Endodermal cell (in vitro differentiated cells): ENCODE measurements at regions not wholly inside any gene's neighbourhood (a gene's known extent, or its start where the extent isn't known, plus 50 kb on each side); places are given as distances from the start of the nearest gene placed in this dataset.
"Not testable (repeated sequence)": the region's sequence is repeated elsewhere in the genome, so short reads cannot be mapped to it uniquely, and the experiment has no call there.

Experiments
- DNase-seq: peaks from one replicate; pipeline ENCODE4 v3.0.0-alpha.2; 2017
- H3K27ac ChIP-seq: 2 replicates; pipeline ENCODE4 v1.5.1; 2013; ENCODE audit warnings: mild to moderate bottlenecking, low read depth, low read length, moderate library complexity
- H3K27me3 ChIP-seq: 2 replicates; pipeline ENCODE4 v1.6.1; 2013; ENCODE audit warnings: mild to moderate bottlenecking, low read length, moderate library complexity; ENCODE audit not compliant: insufficient read depth, control insufficient read depth, poor library complexity, severe bottlenecking
- H3K36me3 ChIP-seq: 2 replicates; pipeline ENCODE4 v1.7.0; 2013; ENCODE audit warnings: mild to moderate bottlenecking, low read length, moderate library complexity; ENCODE audit not compliant: control insufficient read depth, insufficient read depth
- H3K4me1 ChIP-seq: one replicate; pipeline ENCODE4 v1.7.0; 2013; ENCODE audit warnings: low read length; ENCODE audit not compliant: control insufficient read depth, insufficient read depth
- H3K4me3 ChIP-seq: 2 replicates; pipeline ENCODE4 v1.5.1; 2013; ENCODE audit warnings: mild to moderate bottlenecking, low read length, moderate library complexity
- H3K9ac ChIP-seq: 2 replicates; pipeline ENCODE4 v1.6.1; 2013; ENCODE audit warnings: mild to moderate bottlenecking, low read length, moderate library complexity; ENCODE audit not compliant: poor library complexity, severe bottlenecking; ENCODE audit errors: extremely low read depth
- H3K9me3 ChIP-seq: 2 replicates; pipeline ENCODE4 v1.6.1; 2013; ENCODE audit warnings: mild to moderate bottlenecking, low read length, moderate library complexity; ENCODE audit not compliant: control insufficient read depth
- H3K27ac Mint-ChIP-seq: 2 replicates; pipeline ENCODE4 v1.8.0; 2020; ENCODE audit warnings: mixed read lengths
- H3K27me3 Mint-ChIP-seq: 2 replicates; pipeline ENCODE4 v1.8.0; 2021; ENCODE audit warnings: mild to moderate bottlenecking, mixed read lengths; ENCODE audit not compliant: insufficient read depth
- H3K36me3 Mint-ChIP-seq: 2 replicates; pipeline ENCODE4 v1.8.0; 2020; ENCODE audit warnings: low read depth, mixed read lengths
- H3K4me1 Mint-ChIP-seq: 2 replicates; pipeline ENCODE4 v1.8.0; 2020; ENCODE audit warnings: mixed read lengths
- H3K4me3 Mint-ChIP-seq: 2 replicates; pipeline ENCODE4 v1.8.0; 2020; ENCODE audit warnings: mild to moderate bottlenecking, moderate library complexity, mixed read lengths
- H3K9me3 Mint-ChIP-seq: 2 replicates; pipeline ENCODE4 v1.8.0; 2020; ENCODE audit warnings: mild to moderate bottlenecking, mixed read lengths
- WGBS, 2 experiments: methylation state at CpG; one replicate each; pipeline versions ENCODE4 v1.1.5 to v1.1.7; 2013; ENCODE audit warnings: missing lambda C conversion rate in 2 of 2, mixed read lengths in 1 of 2; ENCODE audit not compliant: insufficient coverage in 1 of 2, insufficient read length in 1 of 2; 5-methylcytosine and 5-hydroxymethylcytosine counted together
- TF ChIP-seq, protein P1 (sequence below): fragments of 200-600 bp; sonication (generic); conservative IDR thresholded peaks from 2 replicates; pipeline ENCODE4 v1.5.0; 2021; ENCODE audit warnings: antibody characterized with exemption, mild to moderate bottlenecking

DNA sequence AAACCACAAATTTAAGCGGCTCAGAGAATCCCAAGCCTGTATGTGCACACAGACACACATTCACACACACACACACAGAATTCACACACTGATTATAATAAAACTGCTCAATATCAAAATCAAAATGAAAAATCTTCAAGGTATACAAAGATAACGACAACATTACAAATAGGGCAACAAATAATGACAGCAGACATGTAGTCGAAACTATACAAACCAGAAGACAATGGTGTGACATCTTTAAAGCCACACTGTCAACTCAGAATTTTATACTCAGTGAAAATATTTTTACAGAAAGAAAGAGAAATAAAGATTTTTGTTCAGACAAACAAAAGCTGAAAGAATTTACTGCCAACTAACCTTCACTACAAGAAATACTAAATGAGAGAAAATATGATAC, 333.4 kb downstream of the INSIG2 start:
- no peak overlapping the region for H3K27ac Mint-ChIP-seq
- Histone ChIP-seq H3K36me3 (no peaks in the 10 kb centered on the region), H3K4me1 (peaks cover 9% of the 10 kb centered on the region), H3K27me3 (no peaks in the 10 kb centered on the region), H3K9me3 (peaks cover 26% of the 10 kb centered on the region), H3K4me3 (peak overlapping the region; percentile 37), H3K27ac (no peak overlapping the region), H3K9ac (no peak overlapping the region)
- H3K9me3 Mint-ChIP-seq, result peaks cover 26% of the 10 kb centered on the region
- H3K27me3 Mint-ChIP-seq, result peaks cover 5% of the 10 kb centered on the region
- H3K4me1 Mint-ChIP-seq, result peaks cover 20% of the 10 kb centered on the region
- 95 to 100% methylated on average over 1 to 3 of the region's 3 CpGs for WGBS, 2 experiments
- H3K36me3 Mint-ChIP-seq, result no peaks in the 10 kb centered on the region
- DNase-seq, result no peak
- TF ChIP-seq, protein P1, sequence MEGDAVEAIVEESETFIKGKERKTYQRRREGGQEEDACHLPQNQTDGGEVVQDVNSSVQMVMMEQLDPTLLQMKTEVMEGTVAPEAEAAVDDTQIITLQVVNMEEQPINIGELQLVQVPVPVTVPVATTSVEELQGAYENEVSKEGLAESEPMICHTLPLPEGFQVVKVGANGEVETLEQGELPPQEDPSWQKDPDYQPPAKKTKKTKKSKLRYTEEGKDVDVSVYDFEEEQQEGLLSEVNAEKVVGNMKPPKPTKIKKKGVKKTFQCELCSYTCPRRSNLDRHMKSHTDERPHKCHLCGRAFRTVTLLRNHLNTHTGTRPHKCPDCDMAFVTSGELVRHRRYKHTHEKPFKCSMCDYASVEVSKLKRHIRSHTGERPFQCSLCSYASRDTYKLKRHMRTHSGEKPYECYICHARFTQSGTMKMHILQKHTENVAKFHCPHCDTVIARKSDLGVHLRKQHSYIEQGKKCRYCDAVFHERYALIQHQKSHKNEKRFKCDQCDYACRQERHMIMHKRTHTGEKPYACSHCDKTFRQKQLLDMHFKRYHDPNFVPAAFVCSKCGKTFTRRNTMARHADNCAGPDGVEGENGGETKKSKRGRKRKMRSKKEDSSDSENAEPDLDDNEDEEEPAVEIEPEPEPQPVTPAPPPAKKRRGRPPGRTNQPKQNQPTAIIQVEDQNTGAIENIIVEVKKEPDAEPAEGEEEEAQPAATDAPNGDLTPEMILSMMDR, result no peak
- H3K4me3 Mint-ChIP-seq, result no peak overlapping the region

DNA sequence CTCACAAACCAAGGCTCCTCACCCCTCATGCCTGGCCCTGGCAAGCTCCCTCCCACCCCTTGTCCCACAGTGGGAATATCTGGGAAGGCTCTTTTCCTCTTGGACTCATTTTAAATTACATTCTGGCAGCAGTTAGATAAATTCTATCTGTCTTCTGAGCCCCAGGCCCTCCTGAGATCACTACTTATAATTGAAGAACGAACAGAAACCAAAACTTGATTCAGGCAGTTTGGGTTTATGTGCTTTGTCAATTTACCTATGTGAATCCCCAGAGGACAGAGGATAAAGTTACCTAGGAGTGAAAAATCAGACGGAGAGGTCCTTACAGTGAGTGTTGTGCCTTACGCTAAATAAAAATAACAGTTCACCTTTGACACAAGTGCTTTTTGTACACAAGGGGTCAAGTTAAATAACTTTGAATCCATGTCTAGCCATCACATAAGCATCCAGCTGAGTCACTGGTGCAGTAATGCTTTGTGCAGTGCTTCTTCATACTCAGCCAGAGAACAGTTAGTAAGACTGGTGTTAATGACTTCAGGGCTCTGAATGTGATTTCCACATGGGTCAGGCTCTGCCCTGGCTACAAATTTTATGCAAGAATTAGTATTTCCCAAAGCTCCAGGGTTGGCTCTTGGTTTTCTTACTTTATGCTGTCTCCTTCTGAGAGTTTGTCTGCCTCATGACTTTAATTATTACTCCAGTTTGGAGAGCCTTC, 329.3 kb downstream of the INSIG2 start:
- DNase-seq, result no peak
- Histone ChIP-seq H3K27me3 (no peaks in the 10 kb centered on the region), H3K36me3 (no peaks in the 10 kb centered on the region), H3K4me3 (no peak overlapping the region), H3K27ac (no peak overlapping the region), H3K9ac (no peak overlapping the region), H3K9me3 (peaks cover 25% of the 10 kb centered on the region), H3K4me1 (no peaks in the 10 kb centered on the region)
- Mint-ChIP-seq H3K9me3 (peaks cover 47% of the 10 kb centered on the region), H3K36me3 (no peaks in the 10 kb centered on the region), H3K27ac (no peak overlapping the region), H3K4me3 (no peak overlapping the region), H3K4me1 (no peaks in the 10 kb centered on the region), H3K27me3 (peaks cover 10% of the 10 kb centered on the region)
- 89 to 91% methylated on average over 3 of the region's 3 CpGs for WGBS, 2 experiments
- TF ChIP-seq, protein P1, result no peak

DNA sequence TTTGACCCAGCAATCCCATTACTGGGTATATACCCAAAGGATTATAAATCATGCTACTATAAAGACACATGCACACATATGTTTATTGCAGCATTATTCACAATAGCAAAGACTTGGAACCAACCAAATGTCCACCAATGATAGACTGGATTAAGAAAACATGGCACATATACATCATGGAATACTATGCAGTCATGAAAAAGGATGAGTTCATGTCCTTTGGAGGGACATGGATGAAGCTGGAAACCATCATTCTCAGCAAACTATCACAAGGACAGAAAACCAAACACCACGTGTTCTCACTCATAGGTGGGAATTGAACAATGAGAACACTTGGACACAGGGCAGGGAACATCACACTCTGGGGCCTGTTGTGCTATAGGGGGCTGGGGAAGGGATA, 326.9 kb downstream of the INSIG2 start:
- H3K36me3 ChIP-seq, result not testable (repeated sequence)
- WGBS, 2 experiments, result 91% methylated on average over 1 of the region's 1 CpG; no CpG with 5 or more reads in 1 of the 2 experiments
- H3K27me3 Mint-ChIP-seq, result peaks cover 13% of the 10 kb centered on the region

More for the DNA sequence above, 326.9 kb downstream of the INSIG2 start:
- not testable (repeated sequence) for H3K27ac Mint-ChIP-seq, H3K27ac ChIP-seq, H3K4me1 Mint-ChIP-seq, H3K4me3 ChIP-seq, H3K4me1 ChIP-seq, H3K9ac ChIP-seq, H3K4me3 Mint-ChIP-seq, H3K27me3 ChIP-seq, H3K36me3 Mint-ChIP-seq, H3K9me3 ChIP-seq, DNase-seq
- peaks cover 26% of the 10 kb centered on the region for H3K9me3 Mint-ChIP-seq
